Omental fat pad (tissue), 3 donors: ENCODE measurements at regions not wholly inside any gene's neighbourhood (a gene's known extent, or its start where the extent isn't known, plus 50 kb on each side); places are given as distances from the start of the nearest gene placed in this dataset.
"Not testable (repeated sequence)": the region's sequence is repeated elsewhere in the genome, so short reads cannot be mapped to it uniquely, and the experiment has no call there.

ENCODE experiments used
- ATAC-seq: fragments of 150-250 bp; one replicate; pipeline ENCODE4 v1.9.1; 2016; ENCODE audit warnings: mild to moderate bottlenecking, moderate library complexity; ENCODE audit not compliant: low FRiP score
- DNase-seq: peaks from one replicate; pipeline ENCODE4 v3.0.0-alpha.2; 2019; ENCODE audit warnings: low spot score
- CTCF ChIP-seq, 3 donors: fragments of 450-650 bp; IDR thresholded peaks; one replicate each; pipeline ENCODE4 v1.5.1; 2016 to 2017; ENCODE audit warnings: antibody characterized with exemption in 3 of 3, mild to moderate bottlenecking in 3 of 3, moderate library complexity in 2 of 3

GRCh38 chr14:106551265-106551664, 1024.9 kb downstream of the TMEM121 start:
- DNase-seq (no peak), ATAC-seq (no peak)
- no peak for TF ChIP-seq CTCF (IDR thresholded peaks at IDR 0.05)

GRCh38 chr14:106556211-106556610, 1029.8 kb downstream of the TMEM121 start:
- not testable (repeated sequence) for DNase-seq, ATAC-seq

- ATAC-seq (peak; percentile 41), DNase-seq (peak; percentile 63)
- no peak for TF ChIP-seq CTCF (IDR thresholded peaks at IDR 0.05)
These were observed 1030.4 kb downstream of the TMEM121 start for GRCh38 chr14:106556665-106557289.

- no peak for ATAC-seq
- TF ChIP-seq CTCF (IDR thresholded peaks at IDR 0.05): no peak
- no peak for DNase-seq
These were observed 1036.1 kb downstream of the TMEM121 start for GRCh38 chr14:106562451-106562850.

GRCh38 chr14:106564058-106564643, 1037.8 kb downstream of the TMEM121 start:
- ATAC-seq (no peak), DNase-seq (no peak)
- TF ChIP-seq CTCF (IDR thresholded peaks at IDR 0.05): no peak

GRCh38 chr14:106578481-106578880, 1052.1 kb downstream of the TMEM121 start:
- no peak for TF ChIP-seq CTCF (IDR thresholded peaks at IDR 0.05)
- DNase-seq (no peak), ATAC-seq (no peak)

GRCh38 chr14:106579084-106579483, 1052.7 kb downstream of the TMEM121 start:
- TF ChIP-seq CTCF (IDR thresholded peaks at IDR 0.05): no peak
- no peak for DNase-seq
- no peak for ATAC-seq
